ENCODE measurements at regions not wholly inside any gene's neighbourhood (a gene's known extent, or its start where the extent isn't known, plus 50 kb on each side); places are given as distances from the start of the nearest gene placed in this dataset.
"Not testable (repeated sequence)": the region's sequence is repeated elsewhere in the genome, so short reads cannot be mapped to it uniquely, and the experiment has no call there.

DNA sequence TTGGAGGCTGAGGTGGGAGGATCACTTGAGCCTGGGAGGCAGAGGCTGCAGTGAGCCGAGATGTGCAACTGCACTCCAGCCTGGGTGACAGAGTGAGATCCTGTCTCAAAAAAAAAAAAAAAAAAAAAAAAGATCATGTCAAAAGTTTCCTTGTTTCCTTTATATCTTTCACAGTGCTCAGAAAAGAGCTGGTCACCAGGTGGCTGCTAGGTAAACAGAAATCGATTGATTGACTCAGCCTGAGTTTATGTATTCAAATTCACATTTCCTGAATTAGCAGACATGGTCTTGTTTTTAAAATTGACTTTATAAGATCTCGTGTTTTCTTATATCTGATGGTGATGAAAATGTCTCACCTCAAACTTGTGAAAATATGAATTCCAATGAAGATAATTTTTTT is 261.8 kb upstream of the FANCL start:
- DNase-seq: no peak

DNA sequence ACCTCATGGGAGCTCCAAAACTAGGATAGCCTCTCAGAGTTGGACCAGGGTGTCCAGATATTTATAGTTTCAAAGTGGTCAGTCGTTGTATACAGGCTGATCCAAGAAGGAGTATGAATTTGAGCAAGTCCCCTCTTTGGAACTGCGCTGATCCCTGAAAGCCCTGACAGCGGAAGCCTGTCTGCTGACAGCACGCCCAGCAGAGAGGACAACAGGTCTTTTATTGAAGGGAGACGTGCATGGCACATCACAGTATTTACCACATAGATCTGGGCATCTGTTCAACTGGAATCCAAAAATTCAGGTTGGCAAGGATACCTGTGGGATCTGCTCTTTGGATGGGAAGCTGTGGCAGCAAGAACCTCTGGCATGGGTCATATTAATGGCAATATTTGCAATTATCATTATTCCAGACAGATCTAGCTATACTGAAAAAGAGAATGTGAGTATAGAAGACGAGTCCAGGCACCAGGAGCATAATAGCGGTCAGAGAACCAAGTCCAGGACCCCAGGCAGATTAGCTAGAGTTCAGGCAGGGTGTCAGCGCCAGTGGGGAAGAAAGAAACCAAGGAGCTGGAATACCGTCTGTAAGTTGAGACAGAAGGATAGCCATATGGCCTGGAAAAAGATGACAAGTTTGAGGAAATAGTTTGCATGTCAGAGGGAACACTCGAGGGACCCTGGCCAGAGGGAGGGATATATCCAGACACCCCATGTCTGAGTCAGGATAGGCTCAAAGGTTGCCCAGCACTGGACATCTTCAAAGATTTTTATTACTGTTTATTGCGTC is 260.4 kb upstream of the FANCL start:
- DNase-seq: no peak

DNA sequence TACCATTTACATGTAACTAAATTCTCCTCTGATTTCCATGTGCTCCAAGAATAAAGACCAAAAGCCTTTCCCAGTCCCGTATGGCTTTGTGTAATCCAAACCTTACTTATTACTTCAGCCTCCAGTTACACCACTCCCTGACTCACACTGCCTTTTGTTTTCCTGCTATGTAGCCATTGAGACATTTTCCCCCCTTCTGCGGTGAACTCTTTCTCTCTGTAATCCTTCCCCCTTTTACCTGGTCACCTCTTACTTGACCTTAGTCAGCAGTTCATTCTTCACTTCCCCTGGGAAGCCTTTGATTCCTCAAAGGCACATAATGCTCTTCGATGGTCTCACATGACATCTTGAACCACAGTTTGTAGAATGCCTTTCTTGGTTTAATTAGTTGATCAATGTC is 256.0 kb upstream of the FANCL start:
- DNase-seq: no peak

DNA sequence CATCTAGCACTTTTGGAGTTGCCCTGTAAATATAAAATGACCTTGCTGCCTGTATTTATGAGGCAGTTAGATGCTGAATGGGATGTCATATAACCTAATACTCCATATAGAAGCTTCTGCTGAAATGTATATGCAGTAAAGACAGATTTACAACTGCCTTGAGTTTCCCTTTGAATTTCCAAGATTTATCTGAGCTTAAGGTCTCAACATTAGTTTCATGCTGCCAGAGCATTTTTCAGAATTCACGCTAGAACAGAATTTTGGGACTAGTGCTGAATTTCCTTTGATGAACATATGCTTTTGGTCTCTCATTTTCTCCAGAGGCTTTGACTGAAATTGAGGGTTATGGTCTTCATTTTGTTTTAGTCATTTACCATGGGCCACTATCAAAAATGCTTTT is 254.7 kb upstream of the FANCL start:
- DNase-seq: no peak

DNA sequence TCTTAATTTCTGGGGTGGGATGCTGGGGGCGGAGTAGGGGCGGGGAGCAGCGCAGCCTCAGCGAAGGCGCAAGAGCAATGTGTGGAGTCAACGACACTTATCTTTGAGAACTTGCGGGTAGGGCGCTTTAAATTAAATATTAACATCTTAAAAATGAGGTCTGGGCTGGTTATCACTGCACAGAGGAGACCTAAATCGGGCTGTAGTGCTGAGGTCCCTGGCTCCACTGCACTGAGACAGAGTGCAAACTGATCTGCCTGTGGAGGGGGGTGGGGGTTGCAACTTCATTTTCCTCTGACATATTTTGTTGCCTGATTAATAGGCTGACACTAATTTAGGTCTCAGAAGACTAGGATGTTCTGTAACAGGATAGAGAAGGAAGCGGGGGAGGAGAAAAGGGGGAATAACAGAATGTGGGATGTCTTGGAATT is 253.0 kb upstream of the FANCL start:
- no peak for DNase-seq

DNA sequence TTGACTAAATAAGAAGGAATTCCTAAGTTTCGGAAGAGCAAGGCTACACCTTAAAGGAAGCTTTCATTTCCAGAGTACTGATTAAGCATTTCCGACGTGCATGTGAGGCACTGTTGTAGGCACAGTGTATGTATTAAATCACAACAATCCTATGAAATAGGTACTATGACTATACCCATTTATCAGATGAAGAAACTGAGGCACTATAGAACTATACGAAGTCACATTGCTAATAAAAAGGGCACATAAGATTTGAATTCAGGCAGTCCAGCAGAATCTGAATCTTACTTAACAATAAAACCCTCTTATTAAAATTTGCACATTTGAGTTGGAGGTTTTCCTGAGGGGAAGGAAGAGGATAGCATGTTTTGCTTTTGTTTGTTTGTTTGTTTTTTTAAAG is 243.5 kb upstream of the FANCL start:
- DNase-seq: no peak

DNA sequence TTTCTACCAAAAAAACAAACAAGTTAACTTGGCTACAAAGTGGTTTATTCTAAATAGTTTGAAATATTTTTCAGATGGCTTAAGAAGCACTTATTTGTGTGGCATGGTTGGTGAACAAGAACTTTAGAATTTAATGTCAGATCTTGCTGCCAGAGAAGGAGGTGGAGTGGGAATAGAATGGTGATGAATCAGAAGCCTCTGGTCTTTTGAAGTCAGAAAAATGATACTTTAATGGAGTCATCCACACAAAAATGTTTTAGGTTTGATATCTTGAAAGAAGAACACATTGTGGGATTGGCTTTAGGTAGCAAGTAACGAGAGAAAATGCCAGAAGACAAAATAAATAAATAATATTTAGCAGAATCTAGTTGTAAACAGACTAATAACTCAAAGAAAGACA is 243.1 kb upstream of the FANCL start:
- DNase-seq: no peak

DNA sequence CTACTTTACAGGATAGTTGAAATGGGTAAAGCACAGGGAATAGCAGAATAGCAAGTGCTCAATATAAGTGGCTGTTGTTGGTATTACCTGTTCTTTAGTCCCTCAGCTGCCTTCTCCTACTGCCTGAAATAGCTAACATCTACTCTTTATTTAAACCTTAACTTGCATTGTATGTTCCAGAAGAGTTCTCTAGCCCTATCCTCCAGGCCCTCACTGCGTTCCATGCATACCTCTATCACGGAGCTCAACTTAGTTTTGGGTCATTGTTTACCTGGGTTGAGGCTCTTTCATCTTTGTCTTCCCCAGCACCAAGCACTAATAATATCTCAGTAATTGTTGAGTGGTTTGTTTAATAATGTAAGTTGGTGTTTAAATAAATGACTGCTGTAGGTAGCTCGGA is 242.2 kb upstream of the FANCL start:
- no peak for DNase-seq

DNA sequence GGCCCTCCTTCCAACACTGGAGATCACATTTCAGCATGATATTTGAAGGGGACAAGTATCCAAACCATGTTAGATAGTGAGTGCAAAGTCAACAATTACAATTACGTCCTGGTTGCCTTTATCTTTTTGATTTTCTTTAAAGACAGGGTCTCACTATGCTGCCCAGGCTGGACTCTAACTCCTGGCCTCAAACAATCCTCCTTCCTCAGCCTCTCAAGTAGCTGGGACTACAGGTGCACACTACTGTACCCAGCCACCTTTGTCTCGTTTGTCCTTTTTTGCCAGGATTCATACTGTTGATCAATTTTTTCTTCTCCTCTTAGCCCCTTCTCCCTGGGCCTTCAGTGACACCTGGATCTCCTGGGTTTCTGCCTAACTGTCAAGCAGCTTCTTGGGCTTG is 240.5 kb upstream of the FANCL start:
- no peak for DNase-seq

DNA sequence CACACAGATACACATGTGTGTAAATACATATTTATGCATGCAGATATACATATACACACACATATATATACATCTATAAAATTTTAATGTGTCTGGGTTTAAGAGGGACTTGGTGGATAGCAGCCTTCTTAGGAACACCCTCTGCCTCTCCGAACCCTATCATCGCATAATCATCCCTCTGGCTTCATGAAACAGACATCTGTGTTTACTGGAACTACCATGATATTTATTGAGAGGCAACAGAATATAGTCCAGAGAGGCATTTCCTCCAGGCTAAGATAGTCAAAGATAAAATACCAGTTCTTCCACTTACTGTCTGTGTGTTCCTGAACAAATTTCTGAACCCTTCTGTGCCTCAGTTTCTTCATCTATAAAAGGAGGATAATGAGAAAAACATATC is 239.0 kb upstream of the FANCL start:
- DNase-seq: no peak

DNA sequence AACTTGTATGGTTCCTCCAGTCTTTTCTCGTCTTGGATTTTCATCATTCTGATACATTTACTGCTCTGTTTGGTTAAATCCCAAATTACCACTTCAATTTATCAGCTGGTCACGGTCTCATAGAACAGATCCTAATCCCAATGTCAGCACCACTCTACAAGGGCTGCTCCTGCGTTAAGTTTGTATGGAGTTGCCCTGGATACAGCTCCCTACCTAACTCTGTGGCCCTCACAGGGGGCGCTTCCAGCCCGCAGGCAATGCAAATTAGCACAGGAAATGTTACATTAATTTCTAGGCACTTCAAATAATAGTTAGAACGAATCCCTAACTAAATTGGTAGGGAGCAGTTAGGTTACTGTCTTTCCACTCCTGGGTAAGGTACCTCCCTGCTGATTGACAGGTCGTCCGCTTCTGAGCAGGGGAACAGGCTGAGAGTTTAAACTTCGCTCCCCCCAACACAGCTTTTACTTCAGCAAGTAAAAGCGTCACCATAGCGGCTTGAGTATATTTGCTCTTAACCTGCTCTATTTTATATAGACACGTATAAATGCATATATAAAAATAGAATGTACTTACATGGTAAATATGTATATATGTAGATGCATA is 238.5 kb upstream of the FANCL start:
- DNase-seq: no peak

DNA sequence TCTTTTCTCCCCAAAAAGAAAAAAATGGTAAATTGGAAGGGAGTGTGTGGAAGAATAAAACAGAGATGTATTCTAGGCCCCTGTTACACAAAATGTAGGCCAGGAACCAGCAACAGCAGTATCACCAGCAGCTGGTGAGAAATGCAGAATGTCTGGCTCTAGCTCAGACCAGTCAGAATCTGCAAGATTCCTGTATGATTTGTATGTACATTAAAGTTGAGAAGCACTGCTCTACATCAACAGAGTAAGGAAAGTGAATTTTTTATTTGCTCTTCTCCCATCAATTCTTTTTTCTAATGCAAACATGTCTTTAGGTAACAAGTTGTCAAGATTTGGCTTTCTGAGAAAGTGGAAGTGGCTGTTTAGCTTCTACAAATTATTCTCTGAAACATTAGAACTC is 235.4 kb upstream of the FANCL start:
- no peak for DNase-seq

DNA sequence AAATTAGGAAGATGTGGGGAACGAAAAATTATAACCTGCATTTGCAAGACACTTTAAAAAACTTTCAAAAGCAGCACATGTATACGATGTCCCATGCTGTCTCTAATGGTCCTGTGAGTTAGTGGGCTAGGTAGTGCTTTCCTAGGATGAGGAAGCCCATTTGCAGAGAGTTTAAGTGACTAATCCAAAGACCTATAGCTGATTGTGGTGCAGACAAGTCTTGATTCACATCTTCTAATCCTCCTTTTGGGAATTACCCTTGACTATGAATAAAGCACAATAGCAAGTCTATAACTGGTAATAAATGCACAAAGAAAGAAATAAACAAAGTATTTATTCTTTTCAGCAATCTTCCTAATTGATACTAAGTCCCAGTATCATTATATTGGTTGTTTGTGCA is 234.6 kb upstream of the FANCL start:
- DNase-seq: no peak

DNA sequence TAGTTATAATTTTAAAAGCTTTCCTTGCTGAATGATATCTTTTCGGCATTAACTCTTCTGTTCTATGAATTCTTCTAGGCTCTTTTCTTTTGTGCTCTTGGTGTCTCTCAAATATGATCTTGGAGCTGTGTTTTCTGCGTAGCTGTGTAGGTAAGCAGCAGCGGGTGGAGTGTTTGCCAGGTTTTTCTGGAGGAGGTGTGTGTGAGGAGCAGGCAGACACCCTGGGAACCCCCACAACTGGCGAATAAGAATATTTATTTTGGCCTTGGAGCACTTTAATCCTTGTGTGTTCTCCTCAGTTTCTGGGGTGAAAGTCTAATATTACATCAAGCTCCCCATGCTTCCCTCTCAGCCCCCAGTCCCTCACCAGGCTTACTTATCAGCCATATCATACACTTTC is 232.0 kb upstream of the FANCL start:
- no peak for DNase-seq

DNA sequence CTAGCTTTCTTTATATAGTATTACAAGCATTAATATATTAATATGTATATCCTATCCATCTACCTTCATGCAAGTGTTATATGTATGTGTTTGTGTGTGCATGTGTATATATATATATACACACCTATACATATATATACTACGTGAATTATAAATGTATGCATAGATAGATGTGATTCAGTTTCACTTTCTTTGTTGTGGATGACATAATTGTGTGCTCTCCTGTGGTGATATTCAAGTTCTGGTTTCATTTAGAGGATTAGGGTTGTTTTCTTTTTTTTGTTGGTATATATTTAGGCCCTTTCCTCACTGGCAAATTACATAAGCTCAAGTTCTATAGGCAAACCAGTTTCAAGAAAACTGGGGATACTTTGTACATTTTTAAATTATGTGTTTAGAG is 225.7 kb upstream of the FANCL start:
- DNase-seq: no peak

DNA sequence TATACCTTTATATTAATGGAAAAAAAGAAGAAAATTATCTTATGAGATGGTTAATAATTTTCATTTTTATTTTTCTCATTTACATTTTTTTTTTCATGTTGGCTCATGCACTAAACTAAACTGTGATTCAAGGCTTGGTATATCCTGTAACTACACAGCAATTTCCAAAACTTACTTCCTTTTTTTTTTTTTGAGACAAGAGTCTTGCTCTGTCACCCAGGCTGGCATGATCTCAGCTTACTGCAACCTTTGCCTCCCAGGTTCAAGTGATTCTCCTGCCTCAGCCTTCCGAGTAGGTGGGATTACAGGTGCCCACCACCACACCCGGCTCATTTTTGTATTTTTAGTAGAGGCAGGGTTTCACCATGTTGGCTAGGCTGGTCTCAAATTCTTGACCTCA is 224.9 kb upstream of the FANCL start:
- DNase-seq: not testable (repeated sequence)

DNA sequence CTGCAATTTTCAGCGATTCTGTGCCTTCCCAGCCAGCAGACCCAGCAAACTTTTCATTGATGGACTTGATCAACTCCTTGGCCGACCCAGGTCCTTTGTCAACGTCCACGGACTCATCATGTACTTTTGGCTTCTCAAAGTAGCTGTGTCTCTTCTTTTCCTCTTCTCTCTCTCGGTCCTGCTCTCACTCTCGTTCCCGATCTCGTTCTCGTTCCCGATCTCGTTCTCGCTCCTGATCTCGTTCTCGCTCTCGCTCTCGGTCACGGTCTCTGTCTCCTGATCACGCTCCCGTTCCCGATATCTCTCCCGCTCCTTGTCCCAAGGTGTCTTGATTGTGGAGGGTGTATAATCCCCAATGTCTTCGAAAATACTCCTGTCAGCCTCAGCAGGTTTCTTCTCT is 219.5 kb upstream of the FANCL start:
- no peak for DNase-seq

DNA sequence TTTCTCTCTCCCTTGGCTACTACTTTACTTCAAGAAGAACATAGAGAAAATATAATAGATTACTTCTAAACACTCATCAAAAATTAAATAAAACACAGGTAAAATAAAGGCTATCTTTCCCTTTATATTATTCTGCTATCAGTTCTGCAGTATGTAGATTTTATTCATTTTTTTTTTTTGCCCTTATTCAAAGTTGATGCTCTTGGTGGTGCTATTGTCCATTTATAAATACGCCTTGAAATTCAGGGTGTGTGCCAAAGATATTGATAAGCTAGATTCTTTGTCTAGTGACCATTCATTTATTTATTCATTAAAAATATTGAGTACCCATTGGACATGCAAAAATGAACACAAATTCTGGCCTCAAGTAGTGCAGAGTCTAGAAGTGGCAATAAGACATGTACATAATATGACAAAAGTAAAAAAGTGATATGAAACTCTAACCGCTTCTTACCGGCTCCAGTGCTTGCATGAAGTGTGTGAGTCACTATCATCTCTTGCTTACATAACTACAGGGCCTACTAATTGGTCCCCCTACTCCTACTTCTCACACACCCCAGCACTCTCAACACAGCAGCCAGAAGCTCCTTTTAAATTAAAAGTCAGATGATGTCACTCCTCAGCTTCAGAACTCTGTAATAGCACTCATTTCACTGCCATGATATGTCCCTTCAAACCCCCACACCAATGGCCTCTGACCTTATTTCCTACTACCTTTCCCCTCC is 208.3 kb upstream of the FANCL start:
- no peak for DNase-seq

DNA sequence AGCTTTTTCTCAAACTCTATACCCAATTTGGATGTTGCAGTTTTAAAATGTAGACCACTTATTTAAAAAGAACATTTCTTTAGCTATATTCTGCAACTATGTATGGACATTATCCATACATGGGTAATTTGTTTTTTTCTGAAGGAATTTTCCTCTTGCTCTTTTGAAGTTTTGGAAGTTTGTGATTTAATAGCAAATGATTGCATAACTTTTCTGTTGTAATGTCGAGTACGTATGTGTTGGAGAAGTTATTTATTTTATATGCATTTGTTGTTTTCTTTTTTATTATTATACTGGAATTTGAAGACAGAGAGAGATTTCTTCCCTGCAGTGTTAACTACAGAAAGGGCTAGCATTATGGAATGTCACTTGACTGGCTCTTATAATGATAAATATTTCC is 207.7 kb upstream of the FANCL start:
- no peak for DNase-seq

DNA sequence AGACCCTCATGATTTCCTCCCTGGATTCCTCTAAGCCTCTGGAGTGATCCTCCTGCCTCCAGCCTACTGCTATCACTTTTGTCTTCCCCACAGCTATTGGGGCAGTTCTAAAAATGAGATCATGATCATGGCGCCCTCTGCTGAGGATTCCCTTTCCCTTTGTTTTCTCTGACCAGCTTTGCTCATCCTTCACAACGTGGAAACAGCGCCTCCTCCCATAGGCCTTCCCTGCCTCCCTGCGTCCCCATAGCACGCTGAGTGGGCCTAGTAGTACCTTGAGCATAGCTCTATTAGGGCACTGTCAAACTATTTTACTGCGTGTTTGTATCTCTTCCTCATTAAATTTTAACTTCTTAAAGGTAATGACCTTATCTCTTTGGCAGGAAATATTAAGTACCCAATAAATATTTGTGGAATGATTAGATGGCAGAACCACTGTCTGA is 207.0 kb upstream of the FANCL start:
- peak; percentile 11 for DNase-seq

DNA sequence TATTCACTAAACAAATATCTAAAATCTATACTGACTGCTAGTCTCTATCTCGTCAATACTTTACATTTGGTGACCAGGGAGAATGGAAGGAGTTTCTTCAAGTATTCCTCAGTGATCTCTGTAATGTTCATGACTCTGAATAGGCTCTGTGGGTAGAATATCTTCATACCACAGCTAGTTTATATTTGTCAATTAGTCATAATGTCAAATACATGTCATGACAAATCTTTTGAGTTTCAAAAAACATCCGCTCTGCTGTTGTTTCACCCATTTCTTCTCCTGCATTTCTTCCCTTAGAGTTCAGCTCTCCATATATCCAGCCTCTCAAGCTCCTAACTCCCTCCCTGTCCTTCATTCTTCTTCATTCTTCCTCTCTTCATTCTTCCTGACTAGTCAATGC is 206.5 kb upstream of the FANCL start:
- DNase-seq: no peak

DNA sequence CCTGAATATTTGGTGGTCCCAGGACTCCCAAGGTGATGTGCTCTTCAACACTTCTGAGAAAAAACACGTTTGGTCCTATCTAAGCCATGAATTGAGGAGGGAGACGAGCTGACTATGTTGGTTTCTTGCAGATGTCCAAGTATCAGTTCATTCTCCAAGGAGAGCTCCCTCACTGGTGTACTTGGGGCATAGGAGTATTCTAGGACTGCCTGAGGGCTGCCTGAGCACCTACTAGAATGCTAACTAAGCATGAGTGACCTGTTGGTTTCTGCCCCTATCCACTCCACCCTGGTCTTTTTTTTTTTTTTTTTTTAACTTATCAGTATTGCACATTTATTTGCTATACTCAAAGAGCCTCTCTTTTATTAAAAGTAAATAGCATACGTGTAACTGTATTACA is 200.5 kb upstream of the FANCL start:
- DNase-seq: no peak

DNA sequence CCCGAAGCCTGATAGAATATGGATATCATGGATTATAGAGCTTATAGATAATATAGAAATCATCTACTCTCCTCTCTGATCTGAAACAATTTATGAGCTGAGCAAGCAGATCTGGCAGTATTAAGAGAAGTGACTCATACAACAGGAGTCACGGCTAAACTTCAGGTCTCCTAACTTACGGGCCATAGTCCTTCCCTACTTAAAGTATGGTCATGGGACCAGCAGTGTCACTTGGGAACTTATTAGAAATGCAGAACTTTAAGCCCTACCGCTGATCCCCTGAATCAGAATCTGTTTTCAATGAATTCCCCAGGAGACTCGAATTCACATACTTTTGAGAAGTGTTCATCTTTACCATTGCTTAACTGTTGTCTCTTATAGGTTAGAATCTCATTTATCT is 195.7 kb upstream of the FANCL start:
- no peak for DNase-seq

DNA sequence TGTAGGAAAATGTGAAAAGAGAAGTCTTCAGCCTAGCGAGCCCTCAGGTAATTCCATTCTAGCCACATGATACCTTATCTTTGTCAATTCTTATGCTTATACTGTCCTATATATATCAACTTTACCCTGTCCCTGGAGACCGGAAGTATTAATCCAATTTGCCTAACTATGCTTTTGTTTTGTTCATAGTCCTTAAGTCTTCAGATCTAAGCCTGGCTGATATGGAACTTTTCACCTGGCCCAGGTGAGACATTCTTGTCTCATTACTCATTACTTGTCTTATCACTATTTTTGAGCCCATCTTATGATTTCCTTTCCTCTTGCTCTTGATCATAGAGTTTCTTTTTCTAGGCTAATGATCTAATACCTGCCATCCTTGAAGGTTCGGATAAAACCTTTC is 194.1 kb upstream of the FANCL start:
- no peak for DNase-seq

All from stimulated activated CD4-positive, alpha-beta T cell treated with anti-CD3 and anti-CD28 coated beads, Interleukin-1b, Interleukin-23, amount 100 ng/mL, for 48 hours (primary cell).